HG03521 (cell line): ENCODE measurements at regions not wholly inside any gene's neighbourhood (a gene's known extent, or its start where the extent isn't known, plus 50 kb on each side); places are given as distances from the start of the nearest gene placed in this dataset.

Source experiments
- ATAC-seq: cut with Tn5 transposase; IDR thresholded peaks from one replicate; pipeline ENCODE4 v1.9.1; 2021; ENCODE audit warnings: mild to moderate bottlenecking, moderate library complexity; ENCODE audit not compliant: unreplicated experiment

GRCh38 chr16:85306071-85306792 is 194.0 kb upstream of the CIBAR2 start:
- peak; percentile 58 for ATAC-seq

- no peak for ATAC-seq
Measured at GRCh38 chr16:85306793-85307551, 194.7 kb upstream of the CIBAR2 start.

DNA sequence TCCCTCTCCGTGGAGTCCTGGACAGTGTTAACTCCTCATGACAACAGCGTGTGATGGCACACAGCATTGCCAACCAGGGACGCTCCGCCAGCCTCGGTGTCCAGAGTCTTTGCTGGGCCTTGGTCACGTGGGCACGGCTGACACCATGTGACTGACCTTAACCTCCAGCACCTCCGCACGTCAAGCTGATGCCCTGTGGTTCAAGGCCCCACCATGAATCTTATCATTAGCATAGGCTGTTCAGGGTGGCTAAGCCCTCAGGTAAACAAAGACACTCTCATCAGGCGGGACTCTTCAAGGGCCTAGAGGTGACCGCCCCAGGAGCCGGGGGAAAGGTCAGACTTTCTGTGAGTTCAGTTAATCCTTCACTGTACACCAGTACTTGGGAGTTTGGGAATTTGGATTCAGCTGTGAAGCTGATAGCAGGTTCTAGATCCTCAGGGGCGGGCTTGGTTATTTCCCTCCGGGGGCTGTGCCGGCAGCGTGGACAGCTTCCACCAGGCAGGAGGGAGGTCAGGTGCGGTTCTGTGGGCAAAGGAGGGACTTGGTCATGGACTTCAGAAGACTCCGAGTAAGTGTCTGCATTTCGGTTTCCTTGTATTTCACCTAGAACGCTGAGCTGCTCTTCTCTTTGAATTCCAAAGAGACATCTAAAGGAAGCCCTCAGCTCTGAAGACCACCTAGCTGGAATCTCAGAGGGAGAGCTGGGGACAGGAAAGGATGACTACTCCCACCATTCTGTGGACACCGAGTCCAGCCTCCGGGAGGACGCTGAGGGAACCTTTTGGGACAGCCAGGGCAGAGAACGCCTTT is 195.5 kb upstream of the CIBAR2 start:
- no peak for ATAC-seq

- no peak for ATAC-seq
Measured at GRCh38 chr16:85308611-85309540, 196.6 kb upstream of the CIBAR2 start.

DNA sequence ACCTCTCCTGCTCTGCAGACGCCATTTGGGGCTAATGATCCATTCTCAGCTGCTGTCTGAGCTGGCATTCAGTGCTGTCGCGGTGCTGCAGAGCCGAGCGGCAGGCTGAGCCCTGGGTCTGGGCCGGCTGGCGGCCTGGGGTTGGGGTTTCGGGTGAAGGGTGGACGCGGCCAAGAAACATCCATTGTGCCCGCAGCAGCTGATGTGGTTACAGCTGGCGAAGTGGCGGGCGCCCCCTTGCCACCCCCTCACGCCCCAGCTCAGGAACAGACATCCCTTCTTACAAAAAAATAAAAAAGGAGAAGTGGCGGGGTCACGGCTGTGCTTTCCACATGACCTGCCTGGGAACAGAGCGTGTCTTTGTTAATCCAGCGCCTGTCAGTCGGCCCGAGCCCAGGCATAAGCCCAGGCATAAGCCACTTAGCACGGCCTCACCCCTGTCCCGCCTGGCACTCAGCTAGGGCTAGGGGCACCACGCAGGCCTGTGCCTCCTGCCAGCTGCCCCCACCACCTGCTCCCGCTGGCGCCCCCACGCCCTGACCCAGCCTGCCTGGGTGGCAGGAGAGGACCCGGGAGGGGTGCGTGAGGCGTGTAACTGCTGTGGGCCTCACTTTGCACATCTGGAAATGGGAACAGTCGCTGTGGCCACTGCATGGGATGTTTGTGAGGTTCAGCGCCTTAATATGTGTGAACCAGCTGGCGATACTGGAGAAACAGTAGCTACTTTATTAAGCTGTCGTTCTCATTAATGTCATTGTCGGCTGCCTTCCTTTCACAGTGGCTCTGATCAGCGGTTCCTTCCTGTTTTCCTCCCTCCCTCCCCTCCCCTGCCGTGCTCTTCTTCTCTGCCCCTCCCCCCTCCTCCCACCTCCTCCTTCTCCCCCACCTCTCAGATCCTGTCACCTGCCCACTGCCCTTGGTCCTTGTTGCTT is 197.7 kb upstream of the CIBAR2 start:
- no peak for ATAC-seq

- ATAC-seq, result no peak
Measured at GRCh38 chr16:85310868-85311585, 198.8 kb upstream of the CIBAR2 start.

GRCh38 chr16:85311741-85312140 is 199.5 kb upstream of the CIBAR2 start:
- no peak for ATAC-seq

GRCh38 chr16:85312174-85312573 is 199.9 kb upstream of the CIBAR2 start:
- ATAC-seq, result no peak

- ATAC-seq, result no peak
Measured at GRCh38 chr16:85312642-85313525, 200.6 kb upstream of the CIBAR2 start.

GRCh38 chr16:85313526-85314301 is 201.4 kb upstream of the CIBAR2 start:
- ATAC-seq, result no peak

GRCh38 chr16:85314512-85314971 is 202.3 kb upstream of the CIBAR2 start:
- ATAC-seq, result no peak

GRCh38 chr16:85315866-85316265 is 203.6 kb upstream of the CIBAR2 start:
- no peak for ATAC-seq

- no peak for ATAC-seq
Measured at GRCh38 chr16:85316321-85316919, 204.1 kb upstream of the CIBAR2 start.

GRCh38 chr16:85316944-85317343 is 204.7 kb upstream of the CIBAR2 start:
- no peak for ATAC-seq

DNA sequence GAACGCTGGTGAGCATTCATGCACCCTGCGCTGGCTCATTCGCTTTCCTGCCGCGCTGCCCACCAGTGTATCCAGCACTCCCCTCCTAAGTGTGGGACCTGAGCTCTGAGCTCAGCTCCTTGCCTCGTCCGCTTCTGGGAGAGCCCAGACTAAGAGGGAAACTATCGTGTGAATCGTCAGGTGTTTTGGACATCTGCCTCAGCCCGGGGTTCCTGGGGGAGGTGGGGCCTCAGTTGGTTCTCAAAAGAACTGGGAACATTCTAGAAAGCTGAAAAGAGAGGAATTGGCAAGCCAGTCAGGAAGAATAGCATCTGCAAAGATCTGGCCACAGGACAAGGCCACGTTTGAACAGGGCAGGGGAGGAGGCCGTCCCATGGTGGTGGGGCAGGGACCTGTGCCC is 205.4 kb upstream of the CIBAR2 start:
- ATAC-seq, result no peak

GRCh38 chr16:85319208-85319983 is 207.1 kb upstream of the CIBAR2 start:
- ATAC-seq, result no peak
